Adipocyte (in vitro differentiated cells): ENCODE measurements at regions not wholly inside any gene's neighbourhood (a gene's known extent, or its start where the extent isn't known, plus 50 kb on each side); places are given as distances from the start of the nearest gene placed in this dataset.
"Not testable (repeated sequence)": the region's sequence is repeated elsewhere in the genome, so short reads cannot be mapped to it uniquely, and the experiment has no call there.

Experiments used
- DNase-seq: peaks from one replicate; pipeline ENCODE4 v3.0.0-alpha.2; 2015; ENCODE audit warnings: low read depth
- H3K27me3 ChIP-seq: replicated peaks from 2 replicates; pipeline ENCODE4 v1.7.0; 2013; ENCODE audit warnings: mild to moderate bottlenecking, low read length, moderate library complexity; ENCODE audit not compliant: control insufficient read depth, insufficient read depth
- H3K36me3 ChIP-seq: 2 replicates; pipeline ENCODE4 v1.7.0; 2013; ENCODE audit warnings: low read length, mild to moderate bottlenecking, moderate library complexity; ENCODE audit not compliant: control insufficient read depth, insufficient read depth, severe bottlenecking
- H3K4me1 ChIP-seq: 2 replicates; pipeline ENCODE4 v1.7.0; 2013; ENCODE audit warnings: mild to moderate bottlenecking, low read length, moderate library complexity; ENCODE audit not compliant: control insufficient read depth, insufficient read depth
- H3K4me3 ChIP-seq: 2 replicates; pipeline ENCODE4 v1.7.0; 2013; ENCODE audit warnings: mild to moderate bottlenecking, low read length, moderate library complexity
- H3K9ac ChIP-seq: 2 replicates; pipeline ENCODE4 v1.7.0; 2013; ENCODE audit warnings: mild to moderate bottlenecking, low read length, moderate library complexity
- H3K9me3 ChIP-seq: 2 replicates; pipeline ENCODE4 v1.7.0; 2013; ENCODE audit warnings: mild to moderate bottlenecking, low read length, moderate library complexity; ENCODE audit not compliant: control insufficient read depth

DNA sequence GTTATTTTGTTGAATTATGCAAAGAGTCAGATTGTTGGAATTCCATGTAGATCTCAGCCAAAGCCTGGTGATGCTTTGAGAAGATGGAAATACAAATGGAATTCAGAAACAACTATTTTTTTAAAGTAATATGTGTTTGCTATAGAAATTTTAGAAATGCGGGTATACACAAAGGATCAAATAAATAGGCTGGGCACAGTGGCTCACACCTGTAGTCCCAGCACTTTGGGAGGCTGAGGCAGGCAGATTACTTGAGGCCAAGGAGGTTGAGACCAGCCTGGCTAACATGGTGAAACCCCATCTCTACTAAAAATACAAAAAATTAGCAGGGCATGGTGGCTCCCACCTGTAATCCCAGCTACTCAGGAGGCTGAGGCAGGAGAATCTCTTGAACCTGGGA is 155.1 kb downstream of the MYCN start:
- not testable (repeated sequence) for H3K27me3 ChIP-seq, H3K36me3 ChIP-seq, H3K9ac ChIP-seq, H3K4me3 ChIP-seq, H3K4me1 ChIP-seq, H3K9me3 ChIP-seq, DNase-seq

DNA sequence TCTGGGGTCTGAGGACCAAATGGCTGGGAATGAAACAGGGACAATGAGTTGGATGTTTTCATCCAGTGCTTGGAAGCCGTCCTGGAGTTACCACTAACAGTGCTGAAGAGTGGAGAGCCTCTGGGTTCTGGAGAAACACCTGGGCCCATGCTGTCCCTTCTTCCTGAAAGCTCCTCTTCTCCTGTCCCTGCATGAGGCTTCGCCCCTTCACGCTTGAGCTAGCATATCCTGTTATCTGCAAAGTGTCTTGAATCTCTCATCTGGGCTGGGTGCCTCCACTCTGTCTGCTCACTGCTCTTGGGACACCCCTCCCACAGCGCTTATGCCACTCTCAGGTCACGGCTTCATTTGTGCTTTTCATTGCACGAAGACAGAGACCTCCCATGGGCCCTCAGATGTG is 154.5 kb downstream of the MYCN start:
- no peak for DNase-seq
- no peak overlapping the region for H3K9ac ChIP-seq
- H3K27me3 ChIP-seq = no peaks in the 10 kb centered on the region
- H3K4me3 ChIP-seq = no peak overlapping the region
- H3K36me3 ChIP-seq = no peaks in the 10 kb centered on the region
- H3K4me1 ChIP-seq = no peaks in the 10 kb centered on the region
- no peaks in the 10 kb centered on the region for H3K9me3 ChIP-seq

DNA sequence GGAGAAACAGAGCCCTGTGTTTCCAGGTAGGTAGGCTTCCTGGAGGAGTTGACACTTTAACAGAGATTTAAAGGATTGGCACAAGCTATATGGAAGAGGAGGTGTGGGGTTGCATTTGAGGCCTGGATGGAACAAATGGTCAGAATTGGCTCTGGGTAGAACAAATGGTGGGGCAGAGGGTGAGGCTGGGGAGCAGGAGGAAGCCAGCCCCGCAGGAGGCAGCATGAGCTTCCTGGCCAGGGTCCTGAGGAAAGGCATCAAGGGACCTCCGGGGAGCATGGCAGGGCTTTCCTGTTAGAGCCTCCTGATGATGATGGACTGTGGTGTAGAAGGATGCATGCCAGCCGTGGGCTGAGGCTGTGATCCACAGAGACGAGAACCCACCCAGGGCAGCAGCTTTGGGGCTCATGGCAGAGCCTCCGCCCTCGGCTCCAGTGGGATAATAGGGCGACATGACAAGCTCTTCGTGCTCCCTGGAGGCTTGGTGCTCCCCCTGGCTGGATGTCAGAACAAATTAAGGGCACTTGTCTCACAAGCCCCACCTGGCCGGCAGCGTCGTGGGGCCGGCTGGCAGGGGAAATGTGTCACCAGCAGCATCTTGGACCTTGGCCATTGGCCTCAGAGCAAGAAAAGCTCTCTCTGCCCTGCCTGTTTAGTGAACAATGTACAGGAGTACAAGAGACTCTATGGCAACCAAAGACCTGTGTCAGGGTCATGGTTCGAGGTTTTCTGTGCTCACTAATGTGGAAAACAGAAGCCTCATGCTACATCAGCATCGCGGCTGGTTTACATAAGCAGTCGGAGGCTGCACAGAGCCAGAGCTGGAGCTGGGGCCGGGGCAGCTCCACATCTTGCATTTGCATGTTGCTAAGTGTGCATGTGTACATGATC is 153.5 kb downstream of the MYCN start:
- Histone ChIP-seq H3K9ac (no peak overlapping the region), H3K36me3 (no peaks in the 10 kb centered on the region), H3K9me3 (no peaks in the 10 kb centered on the region), H3K4me1 (no peaks in the 10 kb centered on the region), H3K4me3 (no peak overlapping the region), H3K27me3 (no peaks in the 10 kb centered on the region)
- DNase-seq = no peak

DNA sequence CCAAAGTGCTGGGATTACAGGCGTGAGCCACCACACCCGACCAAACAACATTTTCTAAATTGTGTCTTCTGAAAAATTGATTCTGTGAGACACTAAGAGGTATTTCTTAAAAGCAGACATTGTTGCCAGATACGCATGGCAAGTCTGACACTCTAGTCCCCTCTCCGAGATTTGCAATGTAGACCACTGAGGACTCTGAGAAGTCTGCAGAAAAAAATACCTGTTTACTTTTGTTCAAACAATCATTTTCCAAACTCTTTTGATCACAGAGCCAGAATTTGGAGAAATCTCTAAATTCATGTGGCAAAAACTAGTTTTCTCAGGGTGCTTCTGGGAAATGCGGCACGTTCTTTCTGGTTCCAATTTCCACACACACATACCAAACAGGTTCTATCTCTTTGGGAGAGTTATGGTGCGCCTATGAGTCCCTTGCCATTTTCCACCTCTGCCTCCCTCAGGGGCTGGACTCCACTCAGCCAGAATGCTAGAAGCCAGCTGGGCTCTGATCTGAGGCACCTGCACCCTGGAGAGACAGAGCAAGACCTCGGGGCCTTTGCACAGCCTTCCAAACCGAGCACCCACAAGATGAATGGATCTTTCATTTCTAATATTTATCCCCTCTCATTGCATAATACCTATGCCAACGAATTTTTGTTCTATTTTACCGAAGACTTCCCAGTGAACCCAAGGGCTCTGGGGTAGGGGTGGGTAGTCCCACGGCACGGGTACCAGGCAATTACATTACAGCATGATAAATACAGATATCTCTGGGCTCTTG is 152.7 kb downstream of the MYCN start:
- no peaks in the 10 kb centered on the region for H3K27me3 ChIP-seq
- DNase-seq = no peak
- H3K36me3 ChIP-seq = no peaks in the 10 kb centered on the region
- no peaks in the 10 kb centered on the region for H3K4me1 ChIP-seq
- no peaks in the 10 kb centered on the region for H3K9me3 ChIP-seq
- H3K9ac ChIP-seq = no peak overlapping the region
- H3K4me3 ChIP-seq = no peak overlapping the region

DNA sequence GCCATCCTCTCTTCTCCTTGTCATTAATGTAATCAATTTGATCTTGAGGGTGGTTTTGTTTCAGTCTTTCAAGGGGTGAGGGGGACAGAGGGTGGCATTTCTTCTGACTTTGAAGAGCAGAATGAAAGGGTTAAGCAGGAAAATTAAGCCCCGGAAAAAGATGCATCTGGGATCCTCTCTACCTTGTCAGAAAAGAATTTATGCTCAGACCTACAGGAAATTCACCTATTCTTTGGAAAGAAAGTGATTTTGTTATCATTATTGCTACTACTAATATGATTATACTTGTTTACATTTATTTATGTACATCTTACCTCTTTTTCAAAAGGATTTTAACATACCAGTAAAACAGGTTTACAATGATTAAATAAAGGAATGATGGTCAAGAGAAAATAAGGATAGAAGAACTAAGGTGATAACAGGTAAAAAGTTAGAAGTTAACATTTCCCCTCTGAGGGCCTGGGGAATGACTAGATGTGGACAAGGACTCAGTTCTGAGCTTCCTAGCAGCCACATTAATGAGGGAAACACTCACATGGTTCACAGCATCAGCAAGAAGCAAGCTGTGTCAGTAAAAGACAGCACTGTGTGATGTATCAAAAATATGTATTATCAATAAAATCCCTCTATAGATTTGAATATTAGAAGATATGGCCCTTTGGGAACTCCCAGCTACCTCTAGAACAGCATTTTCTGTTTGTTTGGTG is 151.4 kb downstream of the MYCN start:
- H3K9ac ChIP-seq = no peak overlapping the region
- H3K36me3 ChIP-seq = no peaks in the 10 kb centered on the region
- no peaks in the 10 kb centered on the region for H3K9me3 ChIP-seq
- H3K4me1 ChIP-seq = no peaks in the 10 kb centered on the region
- no peak overlapping the region for H3K4me3 ChIP-seq
- no peak for DNase-seq
- H3K27me3 ChIP-seq = no peaks in the 10 kb centered on the region

DNA sequence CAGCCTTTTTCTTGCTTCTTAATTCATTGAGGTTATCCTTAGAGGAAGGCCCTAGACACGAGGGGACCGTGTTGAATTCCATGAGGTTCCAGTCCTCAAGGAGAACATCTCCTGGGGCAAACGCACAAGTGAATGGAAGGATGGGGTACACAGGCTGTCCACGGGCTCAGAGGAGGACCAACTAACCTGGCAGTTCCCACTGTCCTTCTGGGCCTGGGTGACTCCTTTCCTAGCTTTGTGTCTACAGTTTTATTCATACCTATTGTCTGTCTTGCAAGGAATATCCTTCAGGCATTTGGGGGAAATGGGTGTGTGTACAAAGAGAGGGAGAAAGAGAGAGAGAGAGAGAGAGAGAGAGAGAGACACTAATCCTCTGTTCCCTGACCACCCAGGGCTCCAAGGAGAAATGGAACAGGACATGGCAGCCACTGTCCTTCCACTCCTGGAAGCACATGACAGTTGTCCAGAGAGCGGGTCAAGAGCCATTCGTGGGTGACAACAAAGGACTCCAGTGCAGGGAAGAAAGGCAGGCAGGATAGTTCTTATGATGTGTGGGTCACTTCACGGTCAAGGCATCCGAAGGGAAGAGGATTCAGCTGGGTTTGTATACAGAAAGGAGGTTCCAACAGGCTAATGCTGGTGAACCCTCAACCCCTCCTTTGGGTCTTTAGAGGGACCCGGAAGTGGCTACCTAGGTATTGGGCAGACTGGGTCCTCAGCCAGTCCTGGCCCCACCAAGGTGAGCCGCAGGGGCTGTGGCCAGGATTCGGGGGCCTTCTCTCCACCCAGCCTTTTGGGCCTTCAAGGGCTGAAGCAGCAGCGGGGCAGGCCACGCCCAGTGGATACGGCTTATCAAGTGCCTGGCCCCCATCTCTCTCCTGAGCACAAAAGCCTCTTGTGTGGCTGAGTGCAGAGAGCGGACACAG is 150.6 kb downstream of the MYCN start:
- Histone ChIP-seq H3K27me3 (no peaks in the 10 kb centered on the region), H3K9ac (no peak overlapping the region), H3K4me1 (no peaks in the 10 kb centered on the region), H3K36me3 (no peaks in the 10 kb centered on the region), H3K4me3 (no peak overlapping the region), H3K9me3 (no peaks in the 10 kb centered on the region)
- no peak for DNase-seq

DNA sequence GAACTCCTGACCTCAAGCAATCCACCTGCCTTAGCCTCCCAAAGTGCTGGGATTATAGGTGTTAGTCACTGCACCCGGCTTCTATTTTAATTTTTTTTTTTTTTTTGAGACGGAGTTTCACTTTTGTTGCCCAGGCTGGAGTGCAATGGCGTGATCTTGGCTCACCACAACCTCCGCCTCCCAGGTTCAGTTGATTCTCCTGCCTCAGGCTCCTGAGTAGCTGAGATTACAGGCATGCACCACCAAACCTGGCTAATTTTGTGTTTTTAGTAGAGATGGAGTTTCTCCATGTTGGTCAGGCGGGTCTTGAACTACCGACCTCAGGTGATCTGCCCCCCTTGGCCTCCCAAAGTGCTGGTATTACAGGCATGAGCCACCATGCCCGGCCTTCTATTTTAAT is 149.1 kb downstream of the MYCN start:
- not testable (repeated sequence) for H3K4me1 ChIP-seq, DNase-seq, H3K27me3 ChIP-seq, H3K36me3 ChIP-seq, H3K9me3 ChIP-seq, H3K9ac ChIP-seq, H3K4me3 ChIP-seq

DNA sequence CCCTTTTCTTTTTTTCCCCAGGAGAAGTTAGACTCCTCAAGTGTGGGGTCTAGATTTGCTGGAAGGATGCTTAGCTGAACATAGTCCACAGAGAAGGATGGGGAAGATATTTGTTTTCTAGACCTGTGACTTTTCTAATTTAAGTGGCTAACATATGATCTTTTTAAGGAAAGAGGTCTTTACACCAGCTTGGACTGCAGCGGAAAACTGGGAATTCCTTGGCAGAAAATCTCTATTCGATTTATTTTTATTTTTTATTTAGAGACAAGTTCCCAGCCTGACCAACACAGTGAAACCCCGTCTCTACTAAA is 148.4 kb downstream of the MYCN start:
- Histone ChIP-seq H3K4me1 (no peaks in the 10 kb centered on the region), H3K27me3 (no peaks in the 10 kb centered on the region), H3K9me3 (no peaks in the 10 kb centered on the region), H3K36me3 (no peaks in the 10 kb centered on the region), H3K9ac (no peak overlapping the region), H3K4me3 (no peak overlapping the region)
- no peak for DNase-seq

DNA sequence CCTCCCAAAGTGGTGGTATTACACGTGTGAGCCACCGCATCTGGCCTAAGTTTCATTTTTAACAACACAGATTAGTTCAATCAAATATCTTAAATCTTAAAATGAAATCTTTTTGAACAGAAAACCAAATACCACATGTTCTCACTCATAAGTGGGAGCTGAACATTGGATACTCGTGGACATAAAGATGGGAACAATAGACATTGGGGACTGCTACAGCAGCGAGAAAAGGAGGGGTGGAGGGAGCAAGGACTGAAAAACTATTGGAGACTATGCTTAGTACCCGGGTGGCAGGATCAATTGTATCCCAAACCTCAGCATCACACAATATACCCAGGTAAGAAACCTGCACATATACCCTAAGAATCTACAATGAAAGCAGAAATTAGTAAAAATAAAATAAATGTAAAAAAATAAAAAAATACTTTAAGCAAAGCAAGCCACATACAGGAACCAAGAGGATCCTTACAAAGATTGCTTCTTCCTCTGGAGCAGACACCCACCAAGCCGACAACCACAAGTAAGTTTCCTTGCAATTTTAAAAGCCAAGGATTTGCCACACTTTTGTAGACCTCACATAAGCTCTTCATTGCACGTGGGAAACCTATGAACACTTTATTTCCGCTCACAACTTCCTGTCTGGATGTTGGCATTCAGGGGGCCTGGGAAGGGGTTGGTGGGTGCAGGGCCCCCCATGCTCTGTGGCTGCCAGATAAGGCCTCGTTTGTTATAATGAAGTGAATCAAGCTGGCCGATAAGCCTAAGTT is 147.9 kb downstream of the MYCN start:
- Histone ChIP-seq H3K9ac (no peak overlapping the region), H3K36me3 (no peaks in the 10 kb centered on the region), H3K4me3 (no peak overlapping the region), H3K9me3 (no peaks in the 10 kb centered on the region), H3K27me3 (no peaks in the 10 kb centered on the region), H3K4me1 (no peaks in the 10 kb centered on the region)
- DNase-seq = no peak

DNA sequence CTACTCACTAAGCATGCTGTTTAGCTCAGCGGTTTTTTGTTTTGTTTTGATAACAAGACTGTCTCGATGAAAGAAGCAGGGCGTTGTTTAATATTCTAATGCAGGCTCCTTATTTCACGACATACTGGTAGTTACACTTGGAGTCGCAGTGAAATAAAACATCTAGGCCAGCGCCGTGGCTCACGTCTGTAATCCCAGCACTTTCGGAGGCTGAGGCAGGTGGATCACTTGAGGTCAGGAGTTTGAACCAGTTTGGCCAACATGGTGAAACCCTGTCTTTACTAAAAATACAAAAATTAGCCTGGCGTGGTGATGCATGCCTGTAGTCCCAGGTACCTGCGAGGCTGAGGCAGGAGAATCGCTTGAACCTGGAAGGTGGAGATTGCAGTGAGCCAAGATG is 145.8 kb downstream of the MYCN start:
- not testable (repeated sequence) for H3K9me3 ChIP-seq, H3K9ac ChIP-seq, H3K27me3 ChIP-seq, H3K36me3 ChIP-seq, H3K4me3 ChIP-seq, DNase-seq, H3K4me1 ChIP-seq
